Hindlimb muscle (tissue), 1 donor: ENCODE measurements at regions not wholly inside any gene's neighbourhood (a gene's known extent, or its start where the extent isn't known, plus 50 kb on each side); places are given as distances from the start of the nearest gene placed in this dataset.

Source experiments
- DNase-seq: peaks from one replicate; pipeline ENCODE4 v3.0.0-alpha.2; 2013

DNA sequence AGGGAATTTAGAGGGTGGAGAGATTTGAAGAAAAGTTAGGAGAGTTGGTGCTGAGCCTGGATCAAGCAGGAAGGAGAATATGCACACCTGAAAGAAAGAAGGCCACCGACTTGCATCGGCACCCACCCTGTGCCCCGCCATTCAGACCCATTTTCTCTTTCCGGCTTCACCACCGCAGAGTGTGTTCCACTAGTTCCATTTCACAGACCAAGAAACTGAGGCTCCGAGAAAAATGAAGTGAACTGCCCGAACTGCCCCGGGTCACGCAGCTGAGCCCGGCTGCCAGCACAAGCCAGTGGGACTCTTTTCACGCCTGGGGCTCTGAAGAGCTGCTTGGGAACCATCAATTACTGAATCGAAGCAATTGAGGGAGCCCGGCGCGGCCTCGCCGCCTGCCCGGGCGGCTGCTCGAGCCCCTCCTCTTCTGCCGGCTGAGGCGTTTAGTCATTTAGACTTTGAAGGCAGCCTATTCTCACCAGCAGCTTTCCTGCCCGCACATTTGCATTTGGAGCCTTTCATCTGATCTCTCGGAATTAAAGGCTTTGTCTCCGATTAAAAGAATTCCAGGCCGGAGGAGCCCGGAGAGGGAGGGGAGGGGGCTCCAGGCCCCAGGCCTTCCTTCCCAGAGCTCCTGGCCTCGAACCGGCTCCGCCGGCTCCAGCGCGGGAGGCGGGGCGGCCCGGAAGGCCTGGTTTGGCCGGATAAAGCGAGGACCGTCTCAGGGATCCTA lies 140.2 kb upstream of the PJA1 start:
- no peak for DNase-seq

DNA sequence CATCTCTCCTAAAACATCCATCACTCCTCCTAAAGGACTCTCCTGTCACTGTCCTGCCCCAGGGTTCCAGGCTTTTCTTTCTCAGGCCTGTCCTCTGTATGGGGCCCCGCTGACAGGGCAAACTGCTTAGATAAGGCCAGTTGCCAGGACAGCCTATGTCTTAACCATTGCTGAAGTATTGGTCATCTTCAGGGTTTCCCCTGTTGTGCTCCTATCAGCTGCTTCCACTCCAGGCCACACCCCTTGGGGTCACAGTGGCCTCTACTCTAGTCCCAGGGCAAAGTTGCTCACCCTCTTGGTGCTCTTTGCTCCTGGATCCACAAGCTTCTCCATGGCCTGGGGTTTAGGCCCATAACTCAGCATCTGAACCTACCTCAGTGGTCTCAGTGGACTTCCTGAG lies 138.0 kb upstream of the PJA1 start:
- DNase-seq, result no peak

GRCh38 chrX:69299951-69300714 lies 134.9 kb upstream of the PJA1 start:
- no peak for DNase-seq

- no peak for DNase-seq
These were observed 134.0 kb upstream of the PJA1 start for GRCh38 chrX:69299285-69299684.

GRCh38 chrX:69298466-69299140 lies 133.3 kb upstream of the PJA1 start:
- DNase-seq, result no peak

GRCh38 chrX:69297506-69297905 lies 132.3 kb upstream of the PJA1 start:
- DNase-seq, result no peak

GRCh38 chrX:69293776-69294601 lies 128.7 kb upstream of the PJA1 start:
- DNase-seq, result no peak

GRCh38 chrX:69291116-69291515 lies 125.9 kb upstream of the PJA1 start:
- peak; percentile 30 for DNase-seq

DNA sequence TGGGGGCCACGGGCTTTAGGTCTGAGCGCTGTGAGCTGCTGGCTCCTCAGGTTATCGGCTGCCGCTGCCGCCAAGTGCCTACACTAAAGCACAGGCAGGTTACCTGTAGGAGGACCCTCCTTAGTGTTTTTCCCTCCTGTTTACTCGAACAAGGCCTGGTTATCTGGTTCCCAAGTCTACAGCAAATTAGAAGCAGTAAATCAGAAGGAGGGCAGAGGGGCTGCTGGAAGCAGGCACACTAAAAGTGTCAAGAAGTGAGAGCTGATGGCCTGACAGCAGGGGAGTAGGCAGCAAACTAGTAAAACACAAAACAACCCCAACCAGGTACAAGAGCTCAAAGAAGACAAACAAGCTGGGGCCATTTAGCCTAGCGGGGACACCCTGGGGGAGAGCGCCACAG lies 125.0 kb upstream of the PJA1 start:
- no peak for DNase-seq

GRCh38 chrX:69289793-69290123 lies 124.5 kb upstream of the PJA1 start:
- DNase-seq, result no peak

DNA sequence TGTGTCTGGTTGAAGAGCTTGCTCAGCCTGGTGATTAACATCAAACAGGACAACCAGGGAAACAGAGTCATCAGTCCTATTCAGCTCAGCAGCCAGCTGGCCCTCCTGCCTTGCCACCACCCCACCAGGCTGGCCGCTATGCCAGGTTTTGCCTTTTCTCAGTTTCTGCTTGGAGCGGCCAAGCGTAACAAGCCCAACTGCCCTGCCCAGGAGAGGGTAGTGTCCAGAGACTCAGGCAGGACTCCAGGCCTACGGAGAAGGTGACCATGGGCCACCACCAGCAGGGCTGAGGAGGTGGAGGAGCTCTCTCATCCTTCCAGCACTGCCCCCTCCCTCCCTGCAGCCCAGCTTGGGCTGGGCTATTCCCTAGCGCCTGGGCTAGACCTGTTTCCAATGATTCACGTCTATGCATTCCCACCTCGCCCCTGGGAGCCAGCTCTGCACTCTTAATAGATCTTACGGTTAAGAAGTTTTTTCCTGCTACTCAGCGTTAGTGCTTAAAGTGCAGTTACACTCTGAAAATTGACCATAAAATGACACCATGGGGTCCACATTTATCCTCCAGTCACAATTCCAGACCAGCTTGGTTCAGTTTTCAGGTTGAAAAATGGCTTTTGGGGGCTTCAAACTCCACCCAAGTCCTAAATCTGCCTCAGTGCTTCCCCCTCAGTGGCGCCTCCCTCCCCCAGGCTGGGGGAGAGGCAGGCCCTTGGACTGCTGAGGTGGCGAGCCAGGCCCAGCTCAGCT lies 124.0 kb upstream of the PJA1 start:
- DNase-seq, result no peak

GRCh38 chrX:69287095-69287494 lies 121.8 kb upstream of the PJA1 start:
- DNase-seq, result no peak

DNA sequence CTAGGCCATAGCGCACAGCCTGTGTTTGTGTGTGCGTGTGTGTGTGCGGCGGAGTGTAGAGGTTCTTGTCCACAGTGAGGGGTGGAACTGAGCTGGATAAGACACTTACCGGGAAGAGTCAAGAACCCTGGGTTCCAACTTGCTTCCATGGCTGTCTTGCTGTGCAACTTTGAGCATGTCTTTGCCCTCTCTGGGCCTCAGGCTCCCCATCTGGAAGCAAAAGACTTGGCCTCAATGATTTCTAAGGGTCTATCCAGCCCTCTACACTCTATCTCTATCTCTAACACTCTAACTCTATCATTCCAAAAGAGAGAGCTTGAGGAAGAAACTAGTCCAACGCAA lies 121.3 kb upstream of the PJA1 start:
- no peak for DNase-seq

DNA sequence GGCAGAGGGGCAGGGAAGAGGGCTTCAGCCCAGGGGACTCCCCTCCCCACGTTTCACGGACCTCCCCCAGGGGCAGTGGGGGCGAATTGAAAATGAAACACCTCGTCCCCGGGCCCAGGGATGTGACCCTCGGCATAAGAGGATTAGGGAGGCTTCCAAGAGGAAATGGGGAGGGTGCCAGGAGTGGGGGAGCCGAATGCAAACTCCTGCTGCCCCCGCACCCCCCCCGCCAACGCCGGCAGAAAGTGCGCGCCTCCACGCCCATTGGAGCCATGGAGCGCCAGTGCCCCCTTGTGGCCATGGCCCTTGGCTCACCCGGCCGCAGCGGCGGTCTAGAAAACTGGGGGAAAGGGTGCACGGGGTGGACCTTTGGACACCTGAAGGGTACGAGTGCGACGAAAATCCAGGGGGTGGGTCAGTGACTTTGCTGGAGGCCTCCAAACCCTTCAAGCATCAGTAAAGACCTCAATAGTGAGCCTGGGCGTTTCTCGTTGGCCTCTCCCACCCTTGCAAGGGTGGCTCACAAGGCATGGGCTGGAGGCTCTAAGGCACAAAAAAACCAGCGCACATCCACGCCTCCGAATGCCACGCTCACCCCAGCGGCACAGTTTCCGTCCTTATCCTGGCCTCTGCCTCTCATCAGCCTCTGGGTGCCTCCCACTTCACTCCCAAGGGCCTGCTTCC lies 120.8 kb upstream of the PJA1 start:
- peak; percentile 73 for DNase-seq

DNA sequence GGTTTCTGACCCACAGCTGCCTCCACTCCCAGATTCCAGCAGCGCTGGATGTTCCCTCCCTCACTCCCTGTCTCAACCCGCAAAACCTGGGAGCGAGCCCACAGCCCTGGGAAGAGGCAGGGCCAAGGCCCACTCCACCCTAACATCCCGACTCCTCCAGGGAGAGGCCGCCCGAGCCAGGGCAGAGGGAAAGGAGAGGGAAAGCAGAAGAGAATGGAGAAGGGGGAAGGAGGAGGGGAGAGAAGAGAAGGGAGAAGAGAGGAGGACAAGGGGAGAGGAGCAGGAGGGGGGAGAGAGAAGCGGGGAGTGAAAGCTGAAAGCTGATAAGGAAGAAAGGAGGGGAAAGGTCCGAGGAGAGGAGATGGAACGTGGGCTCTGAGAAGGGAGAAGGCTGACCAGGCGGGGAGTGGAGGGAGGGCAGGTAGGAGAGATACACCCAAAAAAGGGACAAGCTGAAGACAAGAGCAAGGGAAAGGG lies 120.2 kb upstream of the PJA1 start:
- DNase-seq, result peak; percentile 68

- DNase-seq, result no peak
These were observed 119.2 kb upstream of the PJA1 start for GRCh38 chrX:69284491-69284890.

DNA sequence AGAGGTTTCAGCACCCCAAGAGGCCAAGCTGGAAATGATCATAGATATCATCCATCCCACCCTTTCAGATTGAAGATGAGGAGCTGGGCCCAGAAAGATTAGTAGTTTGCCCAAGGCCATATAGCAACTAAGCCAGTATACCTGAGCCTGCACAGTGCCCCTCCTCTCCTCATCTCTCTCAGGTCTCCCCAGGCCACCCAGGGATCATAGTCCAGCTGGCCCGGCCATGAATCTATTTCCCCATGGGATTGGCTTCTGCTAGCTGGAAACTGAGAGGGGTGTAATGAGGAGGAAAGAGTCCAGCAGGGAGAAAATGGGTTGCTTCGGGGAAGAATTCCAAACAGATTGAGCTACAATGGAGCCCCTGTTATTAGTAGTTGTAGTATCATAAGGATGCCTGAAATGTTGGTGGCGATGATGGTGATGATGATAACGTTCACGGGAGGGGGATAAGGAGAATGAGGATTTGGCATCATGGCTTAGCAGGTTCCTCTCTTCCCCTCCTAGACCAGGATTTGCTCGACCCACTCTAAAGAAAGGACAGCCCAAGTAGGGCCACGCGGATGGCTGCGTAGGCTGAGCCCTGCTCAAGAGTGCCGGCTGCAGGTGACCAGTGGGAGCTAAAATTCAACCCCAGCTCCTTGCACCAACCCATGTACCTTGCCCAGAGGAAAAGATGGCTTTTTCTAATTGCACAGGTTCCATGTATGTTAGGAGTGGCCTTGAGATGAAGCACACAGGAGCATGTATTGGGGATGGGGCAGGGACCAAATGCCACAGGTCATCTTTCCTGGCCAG lies 117.8 kb upstream of the PJA1 start:
- no peak for DNase-seq

GRCh38 chrX:69280933-69281332 lies 115.7 kb upstream of the PJA1 start:
- DNase-seq, result peak; percentile 18

DNA sequence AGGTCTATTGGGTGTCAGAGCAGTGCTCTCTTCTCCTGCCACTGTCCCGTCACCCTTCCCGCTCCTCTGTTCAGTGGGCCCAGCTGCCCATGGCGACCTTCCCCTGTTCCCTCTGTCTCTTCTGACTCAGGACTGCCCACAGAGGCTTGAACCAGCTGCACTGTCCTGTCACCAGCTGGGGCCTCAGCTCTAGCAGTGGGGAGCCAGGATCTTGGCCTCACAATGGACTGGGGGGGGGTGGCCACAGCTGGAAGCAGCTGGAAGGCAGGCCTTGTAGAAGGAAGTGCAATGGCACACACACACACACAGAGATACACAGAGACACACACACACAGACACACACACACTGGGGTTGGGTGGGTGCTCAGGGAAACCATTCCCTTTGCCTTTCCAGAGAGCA lies 114.0 kb upstream of the PJA1 start:
- DNase-seq, result no peak

DNA sequence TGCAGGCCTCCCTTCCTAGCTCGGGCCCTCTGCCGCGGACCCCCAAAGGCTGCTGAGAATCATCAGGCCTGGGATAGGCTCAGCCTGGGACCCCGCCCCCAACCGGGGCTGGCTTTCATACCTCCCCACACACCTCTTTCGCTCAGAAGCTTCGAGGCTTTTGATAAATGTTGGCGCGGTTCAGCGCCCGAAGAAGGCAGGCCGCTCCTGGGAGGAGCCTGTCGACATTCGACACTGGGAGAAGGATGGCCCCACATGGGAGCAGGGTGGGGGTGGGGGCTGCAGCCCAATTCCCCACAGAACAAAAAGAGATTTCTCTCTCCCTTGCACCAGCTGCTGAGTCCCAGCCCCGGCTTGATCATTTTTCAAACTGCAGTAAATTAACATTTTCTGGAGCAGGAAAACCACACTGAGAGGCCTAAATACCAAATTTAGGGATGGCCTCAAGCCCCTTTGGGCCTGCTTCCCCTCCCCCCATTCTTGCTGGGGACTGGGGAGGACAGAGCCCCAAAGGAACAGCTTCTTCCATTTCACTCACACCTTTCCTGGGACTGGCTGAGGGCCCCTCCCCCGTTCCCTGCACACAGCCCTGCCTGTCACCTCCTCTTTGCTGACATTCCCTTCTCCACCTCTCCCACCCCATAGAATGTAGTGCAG lies 112.9 kb upstream of the PJA1 start:
- DNase-seq, result no peak
